ENCODE measurements at regions not wholly inside any gene's neighbourhood (a gene's known extent, or its start where the extent isn't known, plus 50 kb on each side); places are given as distances from the start of the nearest gene placed in this dataset.
"Not testable (repeated sequence)": the region's sequence is repeated elsewhere in the genome, so short reads cannot be mapped to it uniquely, and the experiment has no call there.

- DNase-seq (ENCODE audit: low read depth in 2 of 2), result no peak
Measured at GRCh38 chr6:163744256-163744925, 329.9 kb downstream of the QKI start.

- no peak for DNase-seq (ENCODE audit: low read depth in 2 of 2)
Measured at GRCh38 chr6:163743796-163744195, 329.3 kb downstream of the QKI start.

GRCh38 chr6:163741743-163742363 is 327.3 kb downstream of the QKI start:
- no peak for DNase-seq (ENCODE audit: low read depth in 2 of 2)

GRCh38 chr6:163741342-163741741 is 326.8 kb downstream of the QKI start:
- no peak for DNase-seq (ENCODE audit: low read depth in 2 of 2)

- DNase-seq (ENCODE audit: low read depth in 2 of 2), result no peak
Measured at GRCh38 chr6:163739966-163740365, 325.4 kb downstream of the QKI start.

GRCh38 chr6:163739408-163739725 is 324.8 kb downstream of the QKI start:
- DNase-seq (ENCODE audit: low read depth in 2 of 2), result no peak

- peak in 1 of 2 experiments; percentile 7 for DNase-seq (ENCODE audit: low read depth in 2 of 2)
Measured at GRCh38 chr6:163738725-163739407, 324.3 kb downstream of the QKI start.

- DNase-seq (ENCODE audit: low read depth in 2 of 2), result no peak
Measured at GRCh38 chr6:163738304-163738703, 323.8 kb downstream of the QKI start.

GRCh38 chr6:163735076-163735475 is 320.6 kb downstream of the QKI start:
- DNase-seq (ENCODE audit: low read depth in 2 of 2), result no peak

GRCh38 chr6:163733061-163733460 is 318.5 kb downstream of the QKI start:
- DNase-seq (ENCODE audit: low read depth in 2 of 2), result no peak

- no peak for DNase-seq (ENCODE audit: low read depth in 2 of 2)
Measured at GRCh38 chr6:163732479-163732878, 318.0 kb downstream of the QKI start.

GRCh38 chr6:163732014-163732351 is 317.5 kb downstream of the QKI start:
- not testable (repeated sequence) for DNase-seq (ENCODE audit: low read depth in 2 of 2)

- DNase-seq (ENCODE audit: low read depth in 2 of 2), result no peak
Measured at GRCh38 chr6:163731215-163732013, 316.9 kb downstream of the QKI start.

GRCh38 chr6:163730246-163731210 is 316.0 kb downstream of the QKI start:
- DNase-seq (ENCODE audit: low read depth in 2 of 2), result no peak

GRCh38 chr6:163729127-163729872 is 314.8 kb downstream of the QKI start:
- DNase-seq (ENCODE audit: low read depth in 2 of 2), result no peak

- no peak for DNase-seq (ENCODE audit: low read depth in 2 of 2)
Measured at GRCh38 chr6:163728442-163729126, 314.1 kb downstream of the QKI start.

GRCh38 chr6:163726037-163726695 is 311.6 kb downstream of the QKI start:
- DNase-seq (ENCODE audit: low read depth in 2 of 2), result no peak

GRCh38 chr6:163725008-163725941 is 310.8 kb downstream of the QKI start:
- DNase-seq (ENCODE audit: low read depth in 2 of 2), result no peak
